Activated CD8-positive, alpha-beta memory T cell treated with anti-CD3 and anti-CD28 coated beads for 48 hours (primary cell): ENCODE measurements at regions not wholly inside any gene's neighbourhood (a gene's known extent, or its start where the extent isn't known, plus 50 kb on each side); places are given as distances from the start of the nearest gene placed in this dataset.
"Not testable (repeated sequence)": the region's sequence is repeated elsewhere in the genome, so short reads cannot be mapped to it uniquely, and the experiment has no call there.

Source experiments
- DNase-seq, 3 experiments: peaks; one replicate each; pipeline ENCODE4 v3.0.0-alpha.2; 2020; ENCODE audit warnings: low read depth in 2 of 3, low spot score in 2 of 3

- DNase-seq: no peak
Observed at GRCh38 chr4:177494791-177495190, 52.6 kb upstream of the AGA start.

DNA sequence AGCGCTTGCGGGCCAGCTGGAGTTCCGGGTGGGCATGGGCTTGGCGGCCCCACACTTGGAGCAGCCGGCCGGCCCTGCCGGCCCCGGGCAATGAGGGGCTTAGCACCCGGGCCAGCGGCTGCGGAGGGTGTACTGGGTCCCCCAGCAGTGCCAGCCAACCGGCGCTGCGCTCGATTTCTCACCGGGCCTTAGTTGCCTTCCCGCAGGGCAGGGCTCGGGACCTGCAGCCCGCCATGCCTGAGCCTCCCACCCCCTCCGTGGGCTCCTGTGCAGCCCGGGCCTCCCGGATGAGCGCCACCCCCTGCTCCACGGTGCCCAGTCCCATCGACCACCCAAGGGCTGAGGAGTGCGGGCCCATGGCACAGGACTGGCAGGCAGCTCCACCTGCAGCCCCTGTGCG, 53.4 kb upstream of the AGA start:
- not testable (repeated sequence) for DNase-seq

GRCh38 chr4:177499537-177499936, 57.3 kb upstream of the AGA start:
- DNase-seq: no peak

- DNase-seq: no peak
Observed at GRCh38 chr4:177505171-177505615, 63.0 kb upstream of the AGA start.

DNA sequence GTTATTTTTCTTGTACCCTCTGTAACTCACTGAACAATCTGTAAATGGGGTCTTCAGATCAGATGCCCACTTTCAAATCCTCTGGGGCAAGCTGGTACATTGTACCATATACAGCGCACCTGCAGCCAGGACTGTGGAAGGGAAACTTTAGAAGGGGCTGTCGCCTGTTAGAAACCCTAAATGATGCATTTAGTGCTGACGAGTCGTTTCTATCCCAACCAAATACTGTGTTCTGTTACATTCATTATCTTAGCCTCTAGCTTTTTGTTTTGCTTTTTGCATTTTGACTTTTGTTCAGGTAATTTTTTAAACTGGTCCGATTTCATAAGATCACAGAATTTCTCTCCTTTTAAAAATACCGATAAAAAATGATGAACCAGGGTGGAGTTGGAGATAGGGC, 66.4 kb upstream of the AGA start:
- no peak for DNase-seq

DNA sequence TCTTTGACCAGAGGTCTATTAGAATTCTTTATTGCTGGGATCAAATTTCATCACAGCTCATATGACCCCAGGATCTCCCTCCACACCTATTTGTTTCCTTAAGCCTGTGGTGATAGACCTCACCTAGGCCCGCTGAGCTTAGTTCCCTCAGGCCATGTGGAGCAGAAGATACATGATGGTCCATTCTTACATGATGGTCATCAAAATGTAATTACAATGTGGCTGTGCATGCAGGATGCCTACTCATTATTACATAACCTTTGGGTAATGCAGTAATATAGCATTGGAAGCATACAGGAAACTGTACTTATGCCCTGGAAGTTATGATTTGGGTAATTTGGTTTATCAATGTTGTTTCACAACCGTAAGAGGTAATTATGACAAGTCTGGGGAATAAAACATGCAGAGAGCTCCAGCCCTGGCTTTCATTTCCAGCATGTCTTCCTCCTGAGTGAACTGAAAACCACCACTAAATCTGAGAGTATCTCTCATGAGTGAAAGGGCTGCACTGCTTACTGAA, 67.0 kb upstream of the AGA start:
- DNase-seq: no peak

GRCh38 chr4:177511611-177512010, 69.4 kb upstream of the AGA start:
- no peak for DNase-seq

GRCh38 chr4:177512646-177513045, 70.4 kb upstream of the AGA start:
- no peak for DNase-seq

DNA sequence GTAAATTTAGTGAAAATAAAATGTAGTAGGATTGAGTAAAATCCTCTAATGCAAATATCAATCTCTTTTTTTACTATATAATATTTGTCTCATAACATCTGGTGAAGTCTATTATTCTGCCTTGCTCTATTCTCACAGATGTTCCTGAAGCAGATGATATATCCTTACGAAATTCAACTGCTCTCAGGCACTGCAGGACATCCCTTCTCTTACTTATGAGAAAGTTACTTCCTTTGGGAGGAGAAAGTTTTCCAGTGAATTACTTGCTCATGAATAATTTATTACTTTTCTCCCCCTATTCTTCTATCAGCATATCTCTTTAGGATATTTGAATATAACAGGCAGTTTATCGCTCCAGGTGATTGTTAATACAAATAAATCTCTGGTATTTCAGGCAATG, 75.6 kb upstream of the AGA start:
- DNase-seq: no peak

DNA sequence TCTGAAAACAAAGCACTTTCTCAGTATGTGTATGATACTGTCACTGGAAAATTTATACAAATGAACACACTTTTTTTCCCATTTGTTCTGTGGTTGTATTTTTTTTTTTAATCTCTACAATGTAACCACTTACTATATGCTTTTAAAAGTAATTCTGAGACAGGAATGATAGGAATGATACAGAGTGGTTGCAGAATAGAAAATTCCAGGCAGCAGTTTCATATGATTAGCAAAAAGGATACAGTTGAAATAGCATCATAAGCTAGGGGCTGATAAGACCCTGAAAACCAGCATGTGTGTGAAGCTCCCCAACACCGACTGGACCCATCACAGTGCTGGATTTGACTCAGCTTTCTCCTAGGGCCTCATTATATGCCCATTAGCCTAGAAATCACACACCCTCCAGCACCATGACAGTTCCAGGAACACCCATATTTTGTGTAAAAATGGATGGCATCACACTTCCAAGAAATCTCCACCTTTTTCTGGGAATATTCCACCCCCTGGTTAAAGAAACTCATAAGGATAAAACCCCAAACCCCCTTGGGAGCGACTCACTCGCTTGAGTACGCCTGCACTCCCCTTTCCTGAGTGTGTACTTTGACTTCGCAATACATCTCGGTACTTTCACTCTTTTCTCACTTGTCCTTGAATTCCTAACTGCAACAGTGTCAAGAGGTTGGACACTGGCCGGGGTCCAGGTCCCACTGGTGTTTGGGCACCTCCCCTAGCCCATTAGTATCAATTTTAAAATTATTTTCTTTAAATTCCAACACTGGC, 77.4 kb upstream of the AGA start:
- no peak for DNase-seq

DNA sequence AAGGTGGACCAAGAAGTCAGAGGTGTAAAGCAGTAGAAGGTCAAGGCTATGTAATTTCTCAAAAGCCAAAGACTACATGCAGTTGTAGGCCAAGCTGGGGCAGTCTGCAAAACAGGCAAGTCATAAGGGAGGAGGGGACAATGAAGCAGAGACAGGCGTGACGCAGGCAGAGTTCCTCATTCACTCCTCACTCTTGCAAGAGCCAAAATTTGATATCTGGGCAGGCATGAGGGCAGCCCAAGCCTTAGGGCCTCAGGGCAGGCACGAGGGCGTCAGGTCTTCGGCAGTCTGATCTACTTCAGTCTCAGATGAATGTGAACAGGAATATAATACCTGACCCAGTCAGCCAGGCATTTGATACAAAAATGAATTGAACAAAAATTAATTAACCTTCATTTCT, 86.4 kb upstream of the AGA start:
- no peak for DNase-seq

DNA sequence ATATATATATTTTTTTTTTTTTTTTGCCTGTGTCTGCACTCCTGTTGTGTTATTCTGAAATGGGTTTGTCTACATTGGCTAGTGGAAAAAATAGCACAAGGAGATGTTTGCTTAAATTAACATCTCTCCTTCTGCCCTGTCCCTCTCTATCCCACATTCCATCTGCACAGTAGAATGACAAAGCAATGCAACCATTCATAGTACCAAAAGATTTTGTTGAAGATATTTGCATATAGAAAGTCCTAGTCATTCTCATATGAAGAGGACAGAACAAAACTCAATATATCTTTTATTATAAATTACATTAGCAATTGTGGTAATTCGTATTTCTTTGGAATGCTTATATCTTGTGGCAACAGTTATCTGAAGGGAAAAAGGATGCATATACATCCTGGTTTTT, 88.3 kb upstream of the AGA start:
- DNase-seq: no peak

- DNase-seq: no peak
Observed at GRCh38 chr4:177532358-177532757, 90.1 kb upstream of the AGA start.

- not testable (repeated sequence) for DNase-seq
Observed at GRCh38 chr4:177534841-177535240, 92.6 kb upstream of the AGA start.

DNA sequence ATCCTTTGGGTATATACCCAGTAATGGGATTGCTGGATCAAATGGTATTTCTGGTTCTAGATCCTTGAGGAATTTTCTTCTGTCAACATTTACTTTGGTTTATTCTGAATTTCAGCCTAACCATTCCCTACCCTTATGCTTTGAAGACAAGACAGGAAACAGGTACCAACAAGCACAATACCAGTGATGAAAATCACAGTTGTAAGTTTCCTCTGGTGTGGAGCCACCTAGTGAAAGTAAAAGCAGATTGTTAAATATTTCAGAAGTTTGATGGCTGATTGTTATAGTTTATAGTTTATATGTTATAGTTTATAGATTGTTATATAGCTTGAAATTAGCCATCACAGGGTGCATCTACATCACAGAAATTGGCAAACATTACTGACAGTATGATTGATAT, 104.5 kb upstream of the AGA start:
- no peak for DNase-seq

DNA sequence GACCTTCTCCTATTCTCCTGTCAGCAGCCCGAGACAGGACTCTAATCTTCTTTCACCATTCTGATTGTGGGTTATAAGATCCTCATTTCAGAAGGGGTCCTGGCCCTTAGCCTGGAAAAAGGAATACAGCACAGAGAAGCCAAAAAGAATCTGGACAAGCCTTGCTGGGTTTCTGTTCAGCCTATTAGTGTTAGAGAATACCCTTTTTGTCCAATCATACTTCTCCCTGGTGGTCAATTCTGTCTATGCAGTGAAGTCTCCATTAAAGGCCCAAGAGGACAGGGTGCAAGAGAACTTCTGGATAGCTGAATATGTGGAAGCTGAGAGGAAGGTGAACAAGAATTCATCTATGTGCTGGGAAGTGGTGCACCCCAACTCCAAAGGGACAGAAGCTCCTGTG, 105.7 kb upstream of the AGA start:
- no peak for DNase-seq

- DNase-seq: no peak
Observed at GRCh38 chr4:177555007-177555574, 112.9 kb upstream of the AGA start.

DNA sequence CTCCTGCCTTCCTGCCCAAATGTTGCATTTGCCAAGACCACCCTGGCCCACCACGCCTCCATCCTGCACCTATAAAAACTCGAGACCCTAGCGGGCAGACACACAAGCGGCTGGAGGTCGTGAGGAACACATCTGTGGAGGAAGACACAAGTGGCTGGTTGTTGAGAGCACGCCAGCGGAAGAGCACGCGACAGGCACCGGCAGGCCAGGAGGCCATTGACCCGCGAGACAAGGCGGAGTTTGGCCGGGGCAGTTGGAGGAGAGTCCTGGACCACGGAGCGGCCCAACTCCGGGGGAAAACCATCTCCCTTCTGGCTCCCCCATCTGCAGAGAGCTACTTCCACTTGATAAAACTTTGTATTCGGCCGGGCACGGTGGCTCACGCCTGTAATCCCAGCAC, 115.2 kb upstream of the AGA start:
- no peak for DNase-seq

- no peak for DNase-seq
Observed at GRCh38 chr4:177558995-177559394, 116.8 kb upstream of the AGA start.

DNA sequence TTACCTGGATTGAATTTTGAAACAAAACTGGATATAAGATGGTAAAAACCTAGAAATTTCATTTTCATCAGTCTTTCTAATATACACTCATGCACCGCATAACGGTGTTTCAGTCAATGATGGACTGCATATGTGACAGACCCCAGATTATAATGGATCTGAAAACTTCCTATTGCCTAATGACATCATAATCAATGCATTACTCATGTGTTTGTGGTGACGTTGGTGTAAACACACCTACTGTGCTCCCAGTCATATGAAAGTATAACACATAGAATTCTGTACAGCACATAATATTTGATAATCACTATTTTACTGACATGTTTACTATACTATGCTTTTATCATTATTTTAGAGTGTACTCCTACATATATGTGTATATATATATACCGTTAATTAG, 119.9 kb upstream of the AGA start:
- no peak for DNase-seq

DNA sequence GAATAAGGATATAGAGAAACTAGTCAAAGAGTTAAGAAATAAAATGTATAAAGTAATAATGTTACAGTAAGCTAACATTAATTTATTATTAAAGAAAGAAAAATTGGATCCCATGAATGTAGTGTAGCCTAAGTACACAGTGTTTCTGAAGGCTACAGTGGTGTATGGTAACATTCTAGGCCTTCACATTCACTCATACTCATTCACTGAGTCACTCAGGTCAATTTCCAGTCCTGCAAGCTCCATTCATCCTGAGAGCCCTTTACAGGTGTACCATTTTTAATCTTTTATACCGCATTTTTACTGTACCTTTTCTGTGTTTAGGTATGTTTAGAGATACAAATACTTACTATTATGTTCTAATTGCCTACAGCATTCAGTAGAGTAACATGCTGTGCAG, 120.6 kb upstream of the AGA start:
- no peak for DNase-seq

DNA sequence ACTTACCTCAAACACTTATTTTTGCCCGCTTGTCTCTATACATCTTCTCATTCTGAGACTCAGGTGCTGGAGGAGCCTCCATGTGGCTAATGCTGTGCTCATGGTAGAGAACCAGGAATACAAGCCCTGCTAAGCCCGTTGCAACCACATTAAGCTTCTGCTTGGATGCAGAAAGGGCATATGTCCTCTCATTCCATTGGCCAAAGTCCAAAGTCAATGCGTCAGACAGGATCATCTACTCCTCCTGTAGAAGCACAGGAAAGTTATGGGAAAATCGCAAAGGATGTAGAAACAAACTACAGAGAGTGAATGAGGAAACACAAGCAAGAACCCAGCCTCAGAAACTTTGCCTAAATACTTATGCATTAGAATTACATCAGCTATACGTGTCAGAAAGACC, 124.5 kb upstream of the AGA start:
- DNase-seq: no peak

DNA sequence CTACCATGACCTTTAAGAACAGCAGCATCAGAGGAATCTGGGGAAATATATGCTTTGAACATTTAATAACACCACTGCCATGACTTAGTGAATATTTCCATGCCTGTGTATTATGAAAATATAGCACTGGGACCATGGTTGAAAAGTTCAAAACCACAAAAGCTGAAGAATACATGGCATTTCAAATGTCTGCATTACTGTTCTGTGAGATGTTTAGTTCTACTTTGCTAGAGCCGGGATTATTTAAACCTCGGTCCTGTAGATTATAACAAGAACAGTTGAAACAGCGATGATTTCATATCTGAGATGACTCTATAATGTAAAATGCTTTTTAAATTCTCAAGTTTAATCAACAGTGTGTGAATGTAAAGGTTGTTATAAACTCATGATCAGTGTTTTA, 126.7 kb upstream of the AGA start:
- no peak for DNase-seq
